ENCODE measurements at regions not wholly inside any gene's neighbourhood (a gene's known extent, or its start where the extent isn't known, plus 50 kb on each side); places are given as distances from the start of the nearest gene placed in this dataset.

DNA sequence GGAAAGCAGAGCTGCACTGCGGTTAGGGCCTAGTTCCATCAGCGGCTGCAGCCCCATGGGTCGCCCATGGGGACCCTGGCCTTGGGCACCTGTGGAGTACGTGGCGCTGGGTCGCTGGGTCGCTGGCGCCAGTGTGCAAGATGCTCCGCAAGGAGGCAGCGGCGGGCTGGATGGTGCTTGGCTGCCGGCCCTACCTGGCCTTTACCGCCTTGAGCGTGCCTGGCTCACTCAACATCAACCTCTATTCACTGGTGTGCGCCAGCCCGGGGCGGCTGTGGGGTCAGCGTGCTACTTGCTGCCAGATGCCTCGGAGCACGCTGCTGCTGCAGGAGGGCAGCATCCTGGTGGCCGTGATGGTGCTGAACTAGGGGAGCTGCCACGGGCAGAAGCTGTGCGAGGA lies 85.1 kb upstream of the RHOU start:
- TF ChIP-seq POLR2A (IDR thresholded peaks at IDR 0.05; ENCODE audit: low read depth, low read length) = no peak
- no peak for TF ChIP-seq POLR2AphosphoS5 (IDR thresholded peaks at IDR 0.05; ENCODE audit: low read depth, low read length)
- no peak for TF ChIP-seq TAF1 (IDR thresholded peaks at IDR 0.05; ENCODE audit: low read depth, low read length)

Data from GM12891 (cell line).